ENCODE measurements at regions not wholly inside any gene's neighbourhood (a gene's known extent, or its start where the extent isn't known, plus 50 kb on each side); places are given as distances from the start of the nearest gene placed in this dataset.
A peak's percentile ranks its signal among the peaks of the same experiment; 100 is the strongest.

- H3K4me3 ChIP-seq = no peak overlapping the region
- H3K27me3 ChIP-seq = no peaks in the 10 kb centered on the region
- intact Hi-C loops (cut with DNase I) = no loop called here
- WGBS, 2 donors = 89 to 92% methylated on average over 8 of the region's 8 CpGs
- FAIRE-seq = no peak
- TF ChIP-seq CTCF (IDR thresholded peaks at IDR 0.05) = no peak
- H3K9me3 ChIP-seq = no peaks in the 10 kb centered on the region
- H3K36me3 ChIP-seq = no peaks in the 10 kb centered on the region
- no peak overlapping the region for H3K27ac ChIP-seq
- H3K4me1 ChIP-seq = peaks cover 0 to 5% (median 5%) of the 10 kb centered on the region in 3 donors
- no peak for ATAC-seq
- peak in 1 of 6 donors; percentile 24 for DNase-seq
Measured at GRCh38 chr2:181750305-181750704, 70.0 kb upstream of the NEUROD1 start.

- no peak for TF ChIP-seq CTCF (IDR thresholded peaks at IDR 0.05)
- peak overlapping the region in 1 of 4 donors; percentile 8 for H3K27ac ChIP-seq
- ATAC-seq (no peak), DNase-seq (no peak), FAIRE-seq (no peak)
- intact Hi-C loops (cut with DNase I) = no loop called here
- no peaks in the 10 kb centered on the region for H3K36me3 ChIP-seq
- WGBS, 2 donors = 95 to 98% methylated on average over 6 of the region's 6 CpGs
- peaks cover 0 to 5% (median 5%) of the 10 kb centered on the region in 3 donors for H3K4me1 ChIP-seq
- H3K27me3 ChIP-seq = no peaks in the 10 kb centered on the region
- no peak overlapping the region for H3K4me3 ChIP-seq
- no peaks in the 10 kb centered on the region for H3K9me3 ChIP-seq
Measured at GRCh38 chr2:181751266-181752030, 71.1 kb upstream of the NEUROD1 start.

GRCh38 chr2:181752301-181752700 is 72.0 kb upstream of the NEUROD1 start:
- TF ChIP-seq CTCF (IDR thresholded peaks at IDR 0.05) = no peak

GRCh38 chr2:181753686-181754085 is 73.4 kb upstream of the NEUROD1 start:
- no peaks in the 10 kb centered on the region for H3K9me3 ChIP-seq
- TF ChIP-seq CTCF (IDR thresholded peaks at IDR 0.05) = no peak
- FAIRE-seq (no peak), DNase-seq (no peak), ATAC-seq (peak in 1 of 4 donors; percentile 12)
- peaks cover 0 to 5% (median 5%) of the 10 kb centered on the region in 3 donors for H3K4me1 ChIP-seq
- no peak overlapping the region for H3K27ac ChIP-seq
- H3K4me3 ChIP-seq = no peak overlapping the region
- no peaks in the 10 kb centered on the region for H3K27me3 ChIP-seq
- H3K36me3 ChIP-seq = no peaks in the 10 kb centered on the region
- intact Hi-C loops (cut with DNase I) = no loop called here
- 84 to 86% methylated on average over 4 of the region's 4 CpGs for WGBS, 2 donors

More at GRCh38 chr2:181752301-181752700, 72.0 kb upstream of the NEUROD1 start:
- Histone ChIP-seq H3K9me3 (no peaks in the 10 kb centered on the region), H3K27ac (peak overlapping the region in 1 of 4 donors; percentile 8), H3K4me3 (no peak overlapping the region), H3K27me3 (no peaks in the 10 kb centered on the region), H3K36me3 (no peaks in the 10 kb centered on the region), H3K4me1 (peaks cover 0 to 5% (median 5%) of the 10 kb centered on the region in 3 donors)
- WGBS, 2 donors = 10 to 23% methylated on average over 1 of the region's 1 CpG
- intact Hi-C loops (cut with DNase I) = no loop called here
- no peak for DNase-seq
- ATAC-seq = peak; percentile 35 to 61 (median 56)
- FAIRE-seq = no peak

- intact Hi-C loops (cut with DNase I) = no loop called here
- Histone ChIP-seq H3K4me3 (no peak overlapping the region), H3K9me3 (no peaks in the 10 kb centered on the region), H3K36me3 (no peaks in the 10 kb centered on the region), H3K4me1 (peaks cover 0 to 5% (median 5%) of the 10 kb centered on the region in 3 donors), H3K27ac (no peak overlapping the region), H3K27me3 (no peaks in the 10 kb centered on the region)
- ATAC-seq = peak in 3 of 4 donors; percentile 52 to 72 (median 64)
- no peak for TF ChIP-seq CTCF (IDR thresholded peaks at IDR 0.05)
- WGBS, 2 donors = 37 to 43% methylated on average over 3 of the region's 3 CpGs
- no peak for DNase-seq
- FAIRE-seq = no peak
Measured at GRCh38 chr2:181754105-181754504, 73.8 kb upstream of the NEUROD1 start.

Measured in pancreas (tissue), 10 donors.